ENCODE measurements at regions not wholly inside any gene's neighbourhood (a gene's known extent, or its start where the extent isn't known, plus 50 kb on each side); places are given as distances from the start of the nearest gene placed in this dataset.
A peak's percentile ranks its signal among the peaks of the same experiment; 100 is the strongest.

GRCh38 chr6:170223718-170224693 is 66.9 kb downstream of the DLL1 start:
- H3K9me3 ChIP-seq (ENCODE audit: insufficient read depth in 2 of 2, low read depth in 1 of 2, low read length in 1 of 2): no peaks in the 10 kb centered on the region
- no peaks in the 10 kb centered on the region for H3K79me1 ChIP-seq (ENCODE audit: low read depth, low read length)
- H4K8ac ChIP-seq (ENCODE audit: extremely low read depth, insufficient read depth, low read length): no peak overlapping the region
- ChIA-PET POLR2A (ENCODE audit: partially characterized antibody) (no interaction called here), CTCF (ENCODE audit: partially characterized antibody) (no interaction called here)
- no peak overlapping the region for H3K18ac ChIP-seq (ENCODE audit: extremely low read depth, low read length)
- H3K9ac ChIP-seq (replicated peaks in 1 of 4; ENCODE audit: extremely low read depth in 1 of 4, low read depth in 3 of 4, low read length in 3 of 4): no peak overlapping the region
- H3K4me3 ChIP-seq (ENCODE audit: extremely low read depth in 1 of 4, insufficient read depth in 2 of 4, low read depth in 3 of 4, low read length in 4 of 4): no peak overlapping the region
- H2BK12ac ChIP-seq (ENCODE audit: low read depth, low read length): no peak overlapping the region
- H3K4me1 ChIP-seq (replicated peaks in 1 of 4; ENCODE audit: control insufficient read depth in 3 of 4, insufficient read depth in 4 of 4, low read length in 3 of 4): peaks cover 0 to 8% (median 3%) of the 10 kb centered on the region in 4 experiments; a peak in 3 of 7 replicates
- no peak overlapping the region for H2BK15ac ChIP-seq (ENCODE audit: low read length)
- H4K91ac ChIP-seq (replicated peaks; ENCODE audit: insufficient read length, low read length): peak overlapping the region; percentile 7
- H3K79me2 ChIP-seq (ENCODE audit: control insufficient read depth in 1 of 2, insufficient read depth in 2 of 2, low read length in 2 of 2): no peaks in the 10 kb centered on the region
- H3K23ac ChIP-seq (ENCODE audit: insufficient read length): no peak overlapping the region
- TF ChIP-seq ATF2 (IDR thresholded peaks at IDR 0.05; ENCODE audit: low read length): no peak
- TF ChIP-seq GABPA (IDR thresholded peaks at IDR 0.05; ENCODE audit: borderline replicate concordance, insufficient read depth, low read length): peak; percentile 34; the same call in 1 of the 2 replicates
- no peaks in the 10 kb centered on the region for H4K20me1 ChIP-seq (replicated peaks in 1 of 2; ENCODE audit: control insufficient read depth in 1 of 2, insufficient read depth in 2 of 2, low read length in 2 of 2)
- H3K4ac ChIP-seq (replicated peaks; ENCODE audit: insufficient read length, low read depth, low read length): no peak overlapping the region
- 0 out of 2 replicates have a peak overlapping the region, but pooled peaks have one; percentile 48 for H2BK20ac ChIP-seq (ENCODE audit: low read length)
- no peak overlapping the region for H2BK5ac ChIP-seq (ENCODE audit: low read depth, low read length)
- no peak overlapping the region for H2BK120ac ChIP-seq (replicated peaks; ENCODE audit: low read depth, low read length)
- DNase-seq (ENCODE audit: low read depth in 1 of 2, low spot score in 2 of 2) (peak in 1 of 2 experiments; percentile 35), FAIRE-seq (no peak)
- H3K4me2 ChIP-seq (ENCODE audit: insufficient read depth in 1 of 2, low read depth in 2 of 2, low read length in 2 of 2): no peak overlapping the region
- no peak overlapping the region for H4K5ac ChIP-seq (ENCODE audit: insufficient read length, low read depth, low read length)
- WGBS, 2 experiments (ENCODE audit: extremely low coverage in 1 of 2, insufficient coverage in 1 of 2, insufficient read length in 1 of 2, insufficient replicate concordance in 2 of 2, low coverage in 1 of 2, low lambda C conversion rate in 2 of 2, missing lambda C conversion rate in 1 of 2): 85% methylated on average over 25 of the region's 25 CpGs; no CpG with 5 or more reads in 1 of the 2 experiments
- H3K27ac ChIP-seq (ENCODE audit: low read depth, low read length): no peak overlapping the region
- no peaks in the 10 kb centered on the region for H3K23me2 ChIP-seq (ENCODE audit: low read depth, low read length)
- H2AFZ ChIP-seq (ENCODE audit: low read length): no peak overlapping the region
- no peaks in the 10 kb centered on the region for H3K36me3 ChIP-seq (ENCODE audit: control insufficient read depth in 2 of 4, insufficient read depth in 4 of 4, low read length in 3 of 4)
- no peak overlapping the region for H3K14ac ChIP-seq (ENCODE audit: insufficient read length)
- no peak overlapping the region for H2AK5ac ChIP-seq (ENCODE audit: low read depth, low read length)
- H3K27me3 ChIP-seq (replicated peaks in 1 of 4; ENCODE audit: control insufficient read depth in 3 of 4, extremely low read depth in 1 of 4, insufficient read depth in 3 of 4, low read length in 3 of 4): no peaks in the 10 kb centered on the region
- H3K56ac ChIP-seq (replicated peaks; ENCODE audit: insufficient read length, low read depth, low read length): no peak overlapping the region

Data from H1 (cell line).